ENCODE measurements at regions not wholly inside any gene's neighbourhood (a gene's known extent, or its start where the extent isn't known, plus 50 kb on each side); places are given as distances from the start of the nearest gene placed in this dataset.
"Not testable (repeated sequence)": the region's sequence is repeated elsewhere in the genome, so short reads cannot be mapped to it uniquely, and the experiment has no call there.

- no peak for DNase-seq (ENCODE audit: low read depth)
- TF ChIP-seq CTCF (IDR thresholded peaks at IDR 0.05; ENCODE audit: low read length, missing control alignments), result no peak
Observed at GRCh38 chr22:34834059-34834458, 231.9 kb upstream of the ISX start.

GRCh38 chr22:34834541-34834940 lies 231.4 kb upstream of the ISX start:
- not testable (repeated sequence) for DNase-seq (ENCODE audit: low read depth); H3K4me3 ChIP-seq (replicated peaks; ENCODE audit: low read depth, low read length)

More at GRCh38 chr22:34834059-34834458, 231.9 kb upstream of the ISX start:
- H3K4me3 ChIP-seq (replicated peaks; ENCODE audit: low read depth, low read length), result no peak overlapping the region

DNA sequence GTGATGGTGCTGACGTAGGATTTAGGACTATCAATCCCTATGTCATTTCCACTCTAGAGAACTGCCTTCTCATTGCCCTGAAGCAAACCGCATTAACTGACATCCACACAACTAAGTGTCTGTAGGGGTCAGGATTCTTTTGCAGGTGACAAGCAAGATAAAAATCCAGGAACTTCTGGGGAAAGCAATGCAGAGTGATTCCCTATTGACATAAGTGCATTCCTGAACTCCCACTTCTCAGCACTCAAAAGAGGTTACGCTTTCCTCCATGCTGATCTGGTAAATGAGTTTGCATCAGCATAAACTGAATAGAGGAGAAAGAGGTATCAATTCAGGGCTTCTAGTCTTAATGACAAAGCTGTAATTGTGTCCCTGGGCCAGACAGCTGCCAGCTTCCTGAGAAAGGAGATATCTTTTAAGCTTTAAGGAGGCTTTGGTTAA lies 224.6 kb upstream of the ISX start:
- TF ChIP-seq CTCF (IDR thresholded peaks at IDR 0.05; ENCODE audit: low read length, missing control alignments), result no peak
- no peak for DNase-seq (ENCODE audit: low read depth)
- no peak overlapping the region for H3K4me3 ChIP-seq (replicated peaks; ENCODE audit: low read depth, low read length)

DNA sequence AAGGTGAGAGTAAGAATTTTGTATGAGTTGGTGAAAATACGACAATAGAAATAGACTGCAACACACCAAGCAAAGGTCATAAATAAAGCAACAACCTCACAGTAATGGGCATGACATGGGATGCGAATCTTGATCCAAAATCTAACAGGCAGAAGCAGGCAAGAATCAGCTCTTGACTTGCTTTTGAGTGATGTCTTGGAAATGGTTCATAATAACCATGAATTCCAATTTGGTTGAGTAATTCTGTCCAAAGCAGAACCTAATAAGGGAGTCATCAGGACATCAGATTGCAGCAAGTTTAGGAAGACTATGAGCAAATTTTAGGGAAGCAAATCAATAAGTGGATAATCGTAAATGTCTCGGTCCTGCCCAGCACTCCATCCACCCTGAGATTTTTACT lies 224.0 kb upstream of the ISX start:
- no peak for DNase-seq (ENCODE audit: low read depth)
- H3K4me3 ChIP-seq (replicated peaks; ENCODE audit: low read depth, low read length), result no peak overlapping the region
- TF ChIP-seq CTCF (IDR thresholded peaks at IDR 0.05; ENCODE audit: low read length, missing control alignments), result no peak

DNA sequence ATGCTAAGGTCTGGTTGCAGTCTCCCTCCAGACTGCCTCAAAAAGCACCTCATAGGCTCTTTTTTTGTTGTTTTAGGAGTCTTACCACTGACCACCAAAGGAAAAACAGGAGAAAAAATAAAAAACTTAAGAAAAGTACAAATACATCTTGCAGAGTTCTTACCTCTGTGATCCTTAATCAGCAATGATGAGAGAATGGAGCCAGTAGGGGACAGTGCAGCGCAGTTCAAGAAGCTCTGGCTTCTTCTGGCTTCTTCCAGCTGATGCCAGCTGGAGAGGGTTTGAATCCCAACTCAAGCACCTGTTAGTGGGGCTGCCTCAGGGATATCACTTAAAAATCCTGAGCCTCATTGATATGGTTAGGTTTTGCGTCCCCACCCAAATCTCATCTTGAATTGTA lies 223.3 kb upstream of the ISX start:
- no peak overlapping the region for H3K4me3 ChIP-seq (replicated peaks; ENCODE audit: low read depth, low read length)
- TF ChIP-seq CTCF (IDR thresholded peaks at IDR 0.05; ENCODE audit: low read length, missing control alignments), result no peak
- DNase-seq (ENCODE audit: low read depth), result no peak

- not testable (repeated sequence) for DNase-seq (ENCODE audit: low read depth); H3K4me3 ChIP-seq (replicated peaks; ENCODE audit: low read depth, low read length)
Observed at GRCh38 chr22:34843743-34844142, 222.2 kb upstream of the ISX start.

- DNase-seq (ENCODE audit: low read depth), result no peak
- no peak overlapping the region for H3K4me3 ChIP-seq (replicated peaks; ENCODE audit: low read depth, low read length)
- no peak for TF ChIP-seq CTCF (IDR thresholded peaks at IDR 0.05; ENCODE audit: low read length, missing control alignments)
Observed at GRCh38 chr22:34845391-34845790, 220.6 kb upstream of the ISX start.

GRCh38 chr22:34847072-34847471 lies 218.9 kb upstream of the ISX start:
- no peak for DNase-seq (ENCODE audit: low read depth)
- H3K4me3 ChIP-seq (replicated peaks; ENCODE audit: low read depth, low read length), result no peak overlapping the region
- no peak for TF ChIP-seq CTCF (IDR thresholded peaks at IDR 0.05; ENCODE audit: low read length, missing control alignments)
